ENCODE measurements at regions not wholly inside any gene's neighbourhood (a gene's known extent, or its start where the extent isn't known, plus 50 kb on each side); places are given as distances from the start of the nearest gene placed in this dataset.

GRCh38 chr9:119827126-119827525 lies 457.9 kb upstream of the BRINP1 start:
- no peak overlapping the region for H3K27ac ChIP-seq (ENCODE audit: low read depth, low read length)
- H3K9me3 ChIP-seq (ENCODE audit: control insufficient read depth in 1 of 2, low read length in 2 of 2): no peaks in the 10 kb centered on the region
- no peaks in the 10 kb centered on the region for H3K4me1 Mint-ChIP-seq
- intact Hi-C loops (cut with micrococcal nuclease): no loop called here
- no peaks in the 10 kb centered on the region for H3K36me3 Mint-ChIP-seq
- H3K27me3 Mint-ChIP-seq: no peaks in the 10 kb centered on the region
- ChIA-PET CTCF (ENCODE audit: partially characterized antibody) (no interaction called here), POLR2A (ENCODE audit: partially characterized antibody) (no interaction called here)
- no peaks in the 10 kb centered on the region for H3K36me3 ChIP-seq (ENCODE audit: insufficient read depth, low read length)
- no peak overlapping the region for H3K4me3 Mint-ChIP-seq
- no peaks in the 10 kb centered on the region for H3K4me1 ChIP-seq (ENCODE audit: insufficient read depth, low read length)
- DNase-seq: no peak
- no peak overlapping the region for H3K27ac Mint-ChIP-seq
- H3K4me3 ChIP-seq (ENCODE audit: low read length in 2 of 2): no peak overlapping the region
- peaks cover 0 to 5% (median 0%) of the 10 kb centered on the region in 8 donors for H3K9me3 Mint-ChIP-seq
- H3K27me3 ChIP-seq (ENCODE audit: insufficient read depth, low read length): no peaks in the 10 kb centered on the region

- Histone ChIP-seq H3K9me3 (ENCODE audit: control insufficient read depth in 1 of 2, low read length in 2 of 2) (no peaks in the 10 kb centered on the region), H3K4me1 (ENCODE audit: insufficient read depth, low read length) (no peaks in the 10 kb centered on the region), H3K27ac (ENCODE audit: low read depth, low read length) (no peak overlapping the region), H3K4me3 (ENCODE audit: low read length in 2 of 2) (no peak overlapping the region), H3K36me3 (ENCODE audit: insufficient read depth, low read length) (no peaks in the 10 kb centered on the region), H3K27me3 (ENCODE audit: insufficient read depth, low read length) (no peaks in the 10 kb centered on the region)
- no peak overlapping the region for H3K4me3 Mint-ChIP-seq
- CTCF ChIA-PET (ENCODE audit: partially characterized antibody): no interaction called here
- no peaks in the 10 kb centered on the region for H3K27me3 Mint-ChIP-seq
- POLR2A ChIA-PET (ENCODE audit: partially characterized antibody): no interaction called here
- H3K4me1 Mint-ChIP-seq: no peaks in the 10 kb centered on the region
- intact Hi-C loops (cut with micrococcal nuclease): no loop called here
- DNase-seq: no peak
- H3K9me3 Mint-ChIP-seq: peaks cover 0 to 8% (median 0%) of the 10 kb centered on the region in 8 donors
- no peaks in the 10 kb centered on the region for H3K36me3 Mint-ChIP-seq
- H3K27ac Mint-ChIP-seq: no peak overlapping the region
These were observed 449.6 kb upstream of the BRINP1 start for GRCh38 chr9:119818726-119819435.

- H3K36me3 ChIP-seq (ENCODE audit: insufficient read depth, low read length): no peaks in the 10 kb centered on the region
- ChIA-PET POLR2A (ENCODE audit: partially characterized antibody) (no interaction called here), CTCF (ENCODE audit: partially characterized antibody) (no interaction called here)
- Mint-ChIP-seq H3K4me3 (no peak overlapping the region), H3K27me3 (no peaks in the 10 kb centered on the region), H3K36me3 (no peaks in the 10 kb centered on the region), H3K9me3 (peaks cover 0 to 10% (median 0%) of the 10 kb centered on the region in 8 donors), H3K27ac (no peak overlapping the region), H3K4me1 (no peaks in the 10 kb centered on the region)
- intact Hi-C loops (cut with micrococcal nuclease): no loop called here
- no peaks in the 10 kb centered on the region for H3K9me3 ChIP-seq (ENCODE audit: control insufficient read depth in 1 of 2, low read length in 2 of 2)
- no peaks in the 10 kb centered on the region for H3K27me3 ChIP-seq (ENCODE audit: insufficient read depth, low read length)
- no peak overlapping the region for H3K27ac ChIP-seq (ENCODE audit: low read depth, low read length)
- no peak overlapping the region for H3K4me3 ChIP-seq (ENCODE audit: low read length in 2 of 2)
- no peaks in the 10 kb centered on the region for H3K4me1 ChIP-seq (ENCODE audit: insufficient read depth, low read length)
- no peak for DNase-seq
These were observed 441.6 kb upstream of the BRINP1 start for GRCh38 chr9:119810645-119811429.

- no peak overlapping the region for H3K4me3 ChIP-seq (ENCODE audit: low read length in 2 of 2)
- H3K36me3 ChIP-seq (ENCODE audit: insufficient read depth, low read length): no peaks in the 10 kb centered on the region
- CTCF ChIA-PET (ENCODE audit: partially characterized antibody): no interaction called here
- Mint-ChIP-seq H3K4me1 (no peaks in the 10 kb centered on the region), H3K36me3 (no peaks in the 10 kb centered on the region), H3K27me3 (no peaks in the 10 kb centered on the region), H3K9me3 (peaks cover 0 to 9% (median 0%) of the 10 kb centered on the region in 8 donors), H3K4me3 (no peak overlapping the region), H3K27ac (no peak overlapping the region)
- no peak overlapping the region for H3K27ac ChIP-seq (ENCODE audit: low read depth, low read length)
- intact Hi-C loops (cut with micrococcal nuclease): no loop called here
- H3K4me1 ChIP-seq (ENCODE audit: insufficient read depth, low read length): no peaks in the 10 kb centered on the region
- H3K27me3 ChIP-seq (ENCODE audit: insufficient read depth, low read length): no peaks in the 10 kb centered on the region
- no peak for DNase-seq
- no peaks in the 10 kb centered on the region for H3K9me3 ChIP-seq (ENCODE audit: control insufficient read depth in 1 of 2, low read length in 2 of 2)
- POLR2A ChIA-PET (ENCODE audit: partially characterized antibody): no interaction called here
These were observed 434.4 kb upstream of the BRINP1 start for GRCh38 chr9:119803679-119804078.

- Histone ChIP-seq H3K4me3 (ENCODE audit: low read length in 2 of 2) (no peak overlapping the region), H3K36me3 (ENCODE audit: insufficient read depth, low read length) (no peaks in the 10 kb centered on the region), H3K27ac (ENCODE audit: low read depth, low read length) (no peak overlapping the region), H3K27me3 (ENCODE audit: insufficient read depth, low read length) (no peaks in the 10 kb centered on the region), H3K9me3 (ENCODE audit: control insufficient read depth in 1 of 2, low read length in 2 of 2) (no peaks in the 10 kb centered on the region), H3K4me1 (ENCODE audit: insufficient read depth, low read length) (no peaks in the 10 kb centered on the region)
- H3K4me1 Mint-ChIP-seq: no peaks in the 10 kb centered on the region
- peaks cover 0 to 4% (median 0%) of the 10 kb centered on the region in 8 donors for H3K9me3 Mint-ChIP-seq
- ChIA-PET CTCF (ENCODE audit: partially characterized antibody) (no interaction called here), POLR2A (ENCODE audit: partially characterized antibody) (no interaction called here)
- no peak for DNase-seq
- H3K27me3 Mint-ChIP-seq: no peaks in the 10 kb centered on the region
- no peaks in the 10 kb centered on the region for H3K36me3 Mint-ChIP-seq
- no peak overlapping the region for H3K27ac Mint-ChIP-seq
- H3K4me3 Mint-ChIP-seq: no peak overlapping the region
- intact Hi-C loops (cut with micrococcal nuclease): no loop called here
These were observed 433.4 kb upstream of the BRINP1 start for GRCh38 chr9:119802621-119803020.

- Histone ChIP-seq H3K4me3 (ENCODE audit: low read length in 2 of 2) (no peak overlapping the region), H3K4me1 (ENCODE audit: insufficient read depth, low read length) (no peaks in the 10 kb centered on the region), H3K36me3 (ENCODE audit: insufficient read depth, low read length) (no peaks in the 10 kb centered on the region), H3K27me3 (ENCODE audit: insufficient read depth, low read length) (no peaks in the 10 kb centered on the region), H3K27ac (ENCODE audit: low read depth, low read length) (no peak overlapping the region), H3K9me3 (ENCODE audit: control insufficient read depth in 1 of 2, low read length in 2 of 2) (no peaks in the 10 kb centered on the region)
- DNase-seq: no peak
- no peaks in the 10 kb centered on the region for H3K27me3 Mint-ChIP-seq
- H3K9me3 Mint-ChIP-seq: peaks cover 0 to 4% (median 0%) of the 10 kb centered on the region in 8 donors
- no peak overlapping the region for H3K4me3 Mint-ChIP-seq
- ChIA-PET POLR2A (ENCODE audit: partially characterized antibody) (no interaction called here), CTCF (ENCODE audit: partially characterized antibody) (no interaction called here)
- intact Hi-C loops (cut with micrococcal nuclease): no loop called here
- H3K4me1 Mint-ChIP-seq: no peaks in the 10 kb centered on the region
- H3K36me3 Mint-ChIP-seq: no peaks in the 10 kb centered on the region
- no peak overlapping the region for H3K27ac Mint-ChIP-seq
These were observed 432.9 kb upstream of the BRINP1 start for GRCh38 chr9:119802133-119802532.

- Mint-ChIP-seq H3K9me3 (peaks cover 0 to 5% (median 0%) of the 10 kb centered on the region in 8 donors), H3K36me3 (no peaks in the 10 kb centered on the region), H3K27ac (no peak overlapping the region), H3K27me3 (no peaks in the 10 kb centered on the region), H3K4me1 (no peaks in the 10 kb centered on the region), H3K4me3 (no peak overlapping the region)
- H3K36me3 ChIP-seq (ENCODE audit: insufficient read depth, low read length): no peaks in the 10 kb centered on the region
- no peak for DNase-seq
- no peaks in the 10 kb centered on the region for H3K27me3 ChIP-seq (ENCODE audit: insufficient read depth, low read length)
- no peaks in the 10 kb centered on the region for H3K9me3 ChIP-seq (ENCODE audit: control insufficient read depth in 1 of 2, low read length in 2 of 2)
- H3K27ac ChIP-seq (ENCODE audit: low read depth, low read length): no peak overlapping the region
- H3K4me3 ChIP-seq (ENCODE audit: low read length in 2 of 2): no peak overlapping the region
- intact Hi-C loops (cut with micrococcal nuclease): no loop called here
- H3K4me1 ChIP-seq (ENCODE audit: insufficient read depth, low read length): no peaks in the 10 kb centered on the region
- ChIA-PET POLR2A (ENCODE audit: partially characterized antibody) (no interaction called here), CTCF (ENCODE audit: partially characterized antibody) (no interaction called here)
These were observed 432.1 kb upstream of the BRINP1 start for GRCh38 chr9:119801311-119801710.
